GM12878 (cell line): ENCODE measurements at regions not wholly inside any gene's neighbourhood (a gene's known extent, or its start where the extent isn't known, plus 50 kb on each side); places are given as distances from the start of the nearest gene placed in this dataset.

Experiments used
- ATAC-seq: fragments of 200-7000 bp; cut with Tn5 transposase; 3 replicates; pipeline ENCODE4 v1.9.1; 2020; ENCODE audit warnings: mild to moderate bottlenecking, moderate library complexity
- BruUV-seq: library from RNA; stranded (reverse); fragments of 400-500 nt; replicated peaks from 2 replicates; lab custom pipeline; 2021; lab: Mats Ljungman, UMichigan
- CTCF ChIA-PET: fragments of 300-600 bp; sonication (Branson Sonifier 250); formaldehyde crosslinking; extraction: SDS; loops from one replicate; lab custom pipeline; 2021; ENCODE audit warnings: inconsistent platforms; lab: Yijun Ruan, JAX
- POLR2A ChIA-PET: fragments of 350-600 bp; formaldehyde crosslinking; extraction: SDS; loops from one replicate; lab custom pipeline; 2021; ENCODE audit warnings: inconsistent platforms; lab: Charles Lee
- RAD21 ChIA-PET: fragments of 300-600 bp; sonication (Branson Sonifier 250); formaldehyde crosslinking; loops from one replicate; lab custom pipeline; 2023; ENCODE audit warnings: antibody characterized with exemption; ENCODE audit not compliant: unreplicated experiment; lab: Charles Lee
- SMC1A ChIA-PET: fragments of 300-600 bp; sonication (Branson Sonifier 250); formaldehyde crosslinking; loops from one replicate; lab custom pipeline; 2023; ENCODE audit not compliant: unreplicated experiment, uncharacterized antibody; lab: Charles Lee
- DNase-seq: peaks from one replicate; pipeline ENCODE4 v3.0.0-alpha.2; 2011; ENCODE audit warnings: low read depth, low spot score
- FAIRE-seq: peaks from 3 replicates; lab custom pipeline; 2011; peaks lifted over from hg19 to GRCh38; lab: Jason Lieb, UNC
- H2AFZ ChIP-seq: 2 replicates; pipeline ENCODE4 v1.6.0; 2011; ENCODE audit warnings: low read depth, low read length, control low read depth; ENCODE audit not compliant: control insufficient read depth
- H3K27ac ChIP-seq: 2 replicates; pipeline ENCODE4 v1.5.1; 2011; ENCODE audit warnings: control low read depth; ENCODE audit not compliant: control insufficient read depth, insufficient read depth
- H3K27me3 ChIP-seq, 2 experiments: replicated peaks in 1 of 2; 2 replicates each; pipeline versions ENCODE4 v1.6.0 to v1.6.1; 2011; ENCODE audit warnings: low read length in 1 of 2; ENCODE audit not compliant: control insufficient read depth in 2 of 2, insufficient read depth in 2 of 2
- H3K36me3 ChIP-seq, 2 experiments: 2 replicates each; pipeline ENCODE4 v1.5.1; 2011; ENCODE audit warnings: low read length in 1 of 2; ENCODE audit not compliant: control insufficient read depth in 2 of 2, insufficient read depth in 2 of 2
- H3K4me1 ChIP-seq: 2 replicates; pipeline ENCODE4 v1.6.1; 2011; ENCODE audit warnings: mild to moderate bottlenecking, low read length, moderate library complexity, mixed read lengths; ENCODE audit not compliant: control insufficient read depth, insufficient read depth
- H3K4me2 ChIP-seq: 2 replicates; pipeline ENCODE4 v1.6.0; 2011; ENCODE audit warnings: control low read depth; ENCODE audit not compliant: control insufficient read depth, insufficient read depth
- H3K4me3 ChIP-seq: fragments of 200-600 bp; sonication (generic); 2 replicates; pipeline ENCODE4 v1.5.1; 2016
- H3K79me2 ChIP-seq: 2 replicates; pipeline ENCODE4 v1.6.0; 2011; ENCODE audit warnings: low read length; ENCODE audit not compliant: control insufficient read depth, insufficient read depth
- H3K9ac ChIP-seq: 2 replicates; pipeline ENCODE4 v1.8.0; 2011; ENCODE audit warnings: low read length, control low read depth, mixed read lengths; ENCODE audit not compliant: control insufficient read depth, insufficient read depth
- H3K9me3 ChIP-seq: replicated peaks from 3 replicates; pipeline ENCODE4 v1.5.1; 2011; ENCODE audit warnings: mild to moderate bottlenecking, low read length; ENCODE audit not compliant: control insufficient read depth, insufficient read depth
- H4K20me1 ChIP-seq: 2 replicates; pipeline ENCODE4 v1.6.0; 2011; ENCODE audit not compliant: control insufficient read depth, insufficient read depth
- CHD4 ChIP-seq: fragments of 200-600 bp; sonication (generic); IDR thresholded peaks from 2 replicates; pipeline ENCODE4 v1.6.1; 2016; ENCODE audit warnings: mild to moderate bottlenecking
- E4F1 ChIP-seq: fragments of 450-650 bp; IDR thresholded peaks from 2 replicates; pipeline ENCODE4 v1.6.1; 2018; ENCODE audit warnings: borderline replicate concordance, mild to moderate bottlenecking; ENCODE audit not compliant: partially characterized antibody
- EGR1 ChIP-seq, 2 experiments: IDR thresholded peaks; 1 replicate in 1 of 2; 2 replicates in 1 of 2; pipeline ENCODE4 v1.6.1; 2011 to 2012; ENCODE audit warnings: low read depth in 2 of 2, low read length in 2 of 2, borderline replicate concordance in 1 of 2, mild to moderate bottlenecking in 1 of 2, moderate library complexity in 1 of 2
- EP300 ChIP-seq, 2 experiments: fragments of 150-350 bp in 1 of 2; IDR thresholded peaks; 2 replicates each; pipeline ENCODE4 v1.6.1; 2011 to 2012; ENCODE audit warnings: low read depth in 2 of 2, low read length in 2 of 2, borderline replicate concordance in 1 of 2, improper control_type of control experiment in 1 of 2, inconsistent platforms in 1 of 2; ENCODE audit not compliant: control insufficient read depth in 1 of 2
- ETV6 ChIP-seq, 2 experiments: fragments of 450-650 bp in 1 of 2; IDR thresholded peaks in 1 of 2; conservative IDR thresholded peaks in 1 of 2; 2 replicates each; pipeline ENCODE4 v1.6.1; 2014; ENCODE audit warnings: antibody characterized with exemption in 1 of 2, borderline replicate concordance in 1 of 2, low read depth in 1 of 2, mild to moderate bottlenecking in 1 of 2, moderate library complexity in 1 of 2
- HDGF ChIP-seq: fragments of 450-650 bp; IDR thresholded peaks from 2 replicates; pipeline ENCODE4 v1.6.1; 2016; ENCODE audit warnings: antibody characterized with exemption
- SIN3A ChIP-seq: IDR thresholded peaks from 2 replicates; pipeline ENCODE4 v1.6.1; 2012; ENCODE audit warnings: low read depth, low read length, improper control_type of control experiment
- ZBED1 ChIP-seq: IDR thresholded peaks from 2 replicates; pipeline ENCODE4 v1.6.1; 2016; ENCODE audit warnings: borderline replicate concordance
- WGBS: methylation state at CpG from one replicate; pipeline ENCODE4 v1.1.6; 2016; ENCODE audit warnings: low lambda C conversion rate; ENCODE audit not compliant: insufficient replicate concordance, insufficient coverage; ENCODE audit errors: missing lambda C conversion rate; 5-methylcytosine and 5-hydroxymethylcytosine counted together
- in situ Hi-C: fragments of 300-500 bp; cut with MboI; formaldehyde crosslinking; loops from 9 replicates; pipeline ENCODE4 v1.14.3; 2018; ENCODE audit warnings: mixed read lengths
- intact Hi-C: fragments of 100-400 bp; cut with micrococcal nuclease; formaldehyde crosslinking; loops from one replicate; pipeline ENCODE4 v1.14.2; 2022; ENCODE audit not compliant: unreplicated experiment
- TF ChIP-seq, protein P1 (sequence below): fragments of 450-650 bp; IDR thresholded peaks from 2 replicates; pipeline ENCODE4 v1.6.1; 2018; ENCODE audit warnings: mild to moderate bottlenecking, low read depth, moderate library complexity; ENCODE audit not compliant: partially characterized antibody

DNA sequence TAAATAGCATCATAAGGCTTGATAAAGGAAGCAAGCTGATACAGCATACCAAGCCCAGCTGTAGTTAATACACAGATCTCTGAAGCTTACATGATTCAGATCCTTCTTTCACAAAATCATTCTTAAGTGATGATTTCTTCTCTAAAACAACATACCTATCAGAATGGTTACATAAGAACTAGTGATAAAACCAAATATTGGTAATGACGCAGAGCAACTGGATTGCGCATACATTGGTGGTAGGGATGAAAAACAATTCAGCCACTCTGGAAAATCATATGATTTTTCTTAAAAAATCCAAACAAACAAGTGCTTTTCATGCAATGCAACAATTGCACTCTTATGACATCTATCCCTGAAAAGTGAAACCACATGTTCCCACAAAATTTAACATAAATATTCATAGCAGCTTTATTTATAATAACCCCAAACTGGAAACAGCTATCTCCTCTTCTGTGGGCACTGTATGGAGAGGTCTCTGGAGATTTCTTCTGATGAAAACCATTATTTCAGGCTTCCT is 153.6 kb upstream of the DSEL start (continued):
- TF ChIP-seq EP300 (IDR thresholded peaks at IDR 0.05; ENCODE audit: borderline replicate concordance in 1 of 2, control insufficient read depth in 1 of 2, low read depth in 2 of 2, low read length in 2 of 2) = no peak
- TF ChIP-seq CHD4 = no peak
- TF ChIP-seq, all 136 proteins: peak for 0

- ATAC-seq (no peak), DNase-seq (no peak), FAIRE-seq (no peak)
- H4K20me1 ChIP-seq = no peaks in the 10 kb centered on the region
- H3K27ac ChIP-seq = no peak overlapping the region
- H3K9me3 ChIP-seq = no peaks in the 10 kb centered on the region
- H3K4me3 ChIP-seq = no peak overlapping the region
- no peak overlapping the region for H3K9ac ChIP-seq
- CTCF ChIA-PET = interaction anchor here (1.2 kb wide), 1 partner anchor 39 kb away, joined by 3 read pairs; no protein-coding TSS in a partner anchor
- TF ChIP-seq HDGF (no peak), ZBED1 (no peak), E4F1 (no peak), SIN3A (no peak), ETV6 (conservative IDR thresholded peaks at IDR 0.05 in 1 of 2, IDR thresholded peaks at IDR 0.05 in 1 of 2; ENCODE audit: borderline replicate concordance in 1 of 2, low read depth in 1 of 2) (no peak), EGR1 (IDR thresholded peaks at IDR 0.05; ENCODE audit: borderline replicate concordance in 1 of 2, low read depth in 2 of 2, low read length in 2 of 2) (no peak)
- TF ChIP-seq, protein P1, sequence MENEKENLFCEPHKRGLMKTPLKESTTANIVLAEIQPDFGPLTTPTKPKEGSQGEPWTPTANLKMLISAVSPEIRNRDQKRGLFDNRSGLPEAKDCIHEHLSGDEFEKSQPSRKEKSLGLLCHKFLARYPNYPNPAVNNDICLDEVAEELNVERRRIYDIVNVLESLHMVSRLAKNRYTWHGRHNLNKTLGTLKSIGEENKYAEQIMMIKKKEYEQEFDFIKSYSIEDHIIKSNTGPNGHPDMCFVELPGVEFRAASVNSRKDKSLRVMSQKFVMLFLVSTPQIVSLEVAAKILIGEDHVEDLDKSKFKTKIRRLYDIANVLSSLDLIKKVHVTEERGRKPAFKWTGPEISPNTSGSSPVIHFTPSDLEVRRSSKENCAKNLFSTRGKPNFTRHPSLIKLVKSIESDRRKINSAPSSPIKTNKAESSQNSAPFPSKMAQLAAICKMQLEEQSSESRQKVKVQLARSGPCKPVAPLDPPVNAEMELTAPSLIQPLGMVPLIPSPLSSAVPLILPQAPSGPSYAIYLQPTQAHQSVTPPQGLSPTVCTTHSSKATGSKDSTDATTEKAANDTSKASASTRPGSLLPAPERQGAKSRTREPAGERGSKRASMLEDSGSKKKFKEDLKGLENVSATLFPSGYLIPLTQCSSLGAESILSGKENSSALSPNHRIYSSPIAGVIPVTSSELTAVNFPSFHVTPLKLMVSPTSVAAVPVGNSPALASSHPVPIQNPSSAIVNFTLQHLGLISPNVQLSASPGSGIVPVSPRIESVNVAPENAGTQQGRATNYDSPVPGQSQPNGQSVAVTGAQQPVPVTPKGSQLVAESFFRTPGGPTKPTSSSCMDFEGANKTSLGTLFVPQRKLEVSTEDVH = no peak
- intact Hi-C loops (no loop called here), in situ Hi-C loops (no loop called here)
- H3K4me2 ChIP-seq = no peak overlapping the region
- H2AFZ ChIP-seq = no peak overlapping the region
- H3K36me3 ChIP-seq = no peaks in the 10 kb centered on the region
- no TSS peak for BruUV-seq
- POLR2A ChIA-PET = no interaction called here
- RAD21 ChIA-PET = no interaction called here
- no peaks in the 10 kb centered on the region for H3K27me3 ChIP-seq
- no peaks in the 10 kb centered on the region for H3K79me2 ChIP-seq
- H3K4me1 ChIP-seq = no peaks in the 10 kb centered on the region
- SMC1A ChIA-PET = no interaction called here
- WGBS = 3% methylated on average over 4 of the region's 4 CpGs
Measured at GRCh38 chr18:67665266-67665665, 148.7 kb upstream of the DSEL start.
